Peyer's patch (tissue), 4 donors: ENCODE measurements at regions not wholly inside any gene's neighbourhood (a gene's known extent, or its start where the extent isn't known, plus 50 kb on each side); places are given as distances from the start of the nearest gene placed in this dataset.

ENCODE experiments used
- DNase-seq, 3 donors: peaks; one replicate each; pipeline ENCODE4 v3.0.0-alpha.2; 2017 to 2019
- H3K27ac ChIP-seq, 4 donors: fragments of 200-600 bp; sonication (generic); one replicate each; pipeline ENCODE4 v1.5.1; 2016 to 2019
- H3K27me3 ChIP-seq, 2 donors: fragments of 200-600 bp; sonication (generic); one replicate each; pipeline ENCODE4 v1.5.1; 2019
- H3K36me3 ChIP-seq, 3 donors: fragments of 200-600 bp; sonication (generic); one replicate each; pipeline ENCODE4 v1.5.1; 2016 to 2019
- H3K4me1 ChIP-seq, 4 donors: fragments of 200-600 bp; sonication (generic); one replicate each; pipeline ENCODE4 v1.5.1; 2016 to 2019
- H3K4me3 ChIP-seq, 4 donors: fragments of 200-600 bp; sonication (generic); 1 replicate in 3 of 4; 2 replicates in 1 of 4; pipeline ENCODE4 v1.5.1; 2016 to 2019; ENCODE audit warnings: mild to moderate bottlenecking in 1 of 4
- H3K9me3 ChIP-seq, 4 donors: fragments of 200-600 bp; sonication (generic); one replicate each; pipeline ENCODE4 v1.5.1; 2016 to 2019; ENCODE audit warnings: mild to moderate bottlenecking in 1 of 4
- CTCF ChIP-seq, 6 experiments: fragments of 450-650 bp in 4 of 6; fragments of 200-600 bp in 2 of 6; sonication (generic) in 1 of 6; IDR thresholded peaks; one replicate each; pipeline ENCODE4 v1.5.1; 2017 to 2019; ENCODE audit warnings: antibody characterized with exemption in 6 of 6, mild to moderate bottlenecking in 3 of 6, moderate library complexity in 1 of 6
- POLR2A ChIP-seq, 2 donors: fragments of 450-650 bp; IDR thresholded peaks; one replicate each; pipeline ENCODE4 v1.5.1; 2017; ENCODE audit warnings: antibody characterized with exemption in 2 of 2, mild to moderate bottlenecking in 2 of 2, moderate library complexity in 2 of 2

- Histone ChIP-seq H3K27me3 (no peaks in the 10 kb centered on the region), H3K4me3 (no peak overlapping the region), H3K9me3 (no peaks in the 10 kb centered on the region), H3K27ac (no peak overlapping the region), H3K4me1 (no peaks in the 10 kb centered on the region), H3K36me3 (no peaks in the 10 kb centered on the region)
- TF ChIP-seq CTCF (IDR thresholded peaks at IDR 0.05), result no peak
- no peak for TF ChIP-seq POLR2A (IDR thresholded peaks at IDR 0.05)
- no peak for DNase-seq
Measured at GRCh38 chr4:26120098-26120825, 200.6 kb upstream of the RBPJ start.

- Histone ChIP-seq H3K4me1 (no peaks in the 10 kb centered on the region), H3K9me3 (no peaks in the 10 kb centered on the region), H3K4me3 (no peak overlapping the region), H3K27ac (no peak overlapping the region), H3K27me3 (no peaks in the 10 kb centered on the region), H3K36me3 (no peaks in the 10 kb centered on the region)
- TF ChIP-seq POLR2A (IDR thresholded peaks at IDR 0.05), result no peak
- TF ChIP-seq CTCF (IDR thresholded peaks at IDR 0.05), result no peak
- no peak for DNase-seq
Measured at GRCh38 chr4:26122690-26123089, 198.1 kb upstream of the RBPJ start.

- no peak for DNase-seq
- no peak overlapping the region for H3K4me3 ChIP-seq
Measured at GRCh38 chr4:26124753-26125321, 196.0 kb upstream of the RBPJ start.

GRCh38 chr4:26126143-26126718 is 194.6 kb upstream of the RBPJ start:
- Histone ChIP-seq H3K27ac (no peak overlapping the region), H3K4me1 (no peaks in the 10 kb centered on the region), H3K9me3 (no peaks in the 10 kb centered on the region), H3K4me3 (no peak overlapping the region), H3K27me3 (no peaks in the 10 kb centered on the region), H3K36me3 (no peaks in the 10 kb centered on the region)
- TF ChIP-seq POLR2A (IDR thresholded peaks at IDR 0.05) (no peak), CTCF (IDR thresholded peaks at IDR 0.05) (no peak)
- DNase-seq, result no peak

More at GRCh38 chr4:26124753-26125321, 196.0 kb upstream of the RBPJ start:
- no peak overlapping the region for H3K27ac ChIP-seq
- no peaks in the 10 kb centered on the region for H3K9me3 ChIP-seq
- H3K36me3 ChIP-seq, result no peaks in the 10 kb centered on the region
- TF ChIP-seq POLR2A (IDR thresholded peaks at IDR 0.05) (no peak), CTCF (IDR thresholded peaks at IDR 0.05) (no peak)
- H3K4me1 ChIP-seq, result no peaks in the 10 kb centered on the region
- no peaks in the 10 kb centered on the region for H3K27me3 ChIP-seq

- no peak for DNase-seq
- no peaks in the 10 kb centered on the region for H3K27me3 ChIP-seq
- no peak overlapping the region for H3K27ac ChIP-seq
- H3K36me3 ChIP-seq, result no peaks in the 10 kb centered on the region
- H3K9me3 ChIP-seq, result no peaks in the 10 kb centered on the region
- TF ChIP-seq POLR2A (IDR thresholded peaks at IDR 0.05) (no peak), CTCF (IDR thresholded peaks at IDR 0.05) (no peak)
- no peaks in the 10 kb centered on the region for H3K4me1 ChIP-seq
- no peak overlapping the region for H3K4me3 ChIP-seq
Measured at GRCh38 chr4:26126994-26127393, 193.8 kb upstream of the RBPJ start.
